ENCODE measurements at regions not wholly inside any gene's neighbourhood (a gene's known extent, or its start where the extent isn't known, plus 50 kb on each side); places are given as distances from the start of the nearest gene placed in this dataset.

DNA sequence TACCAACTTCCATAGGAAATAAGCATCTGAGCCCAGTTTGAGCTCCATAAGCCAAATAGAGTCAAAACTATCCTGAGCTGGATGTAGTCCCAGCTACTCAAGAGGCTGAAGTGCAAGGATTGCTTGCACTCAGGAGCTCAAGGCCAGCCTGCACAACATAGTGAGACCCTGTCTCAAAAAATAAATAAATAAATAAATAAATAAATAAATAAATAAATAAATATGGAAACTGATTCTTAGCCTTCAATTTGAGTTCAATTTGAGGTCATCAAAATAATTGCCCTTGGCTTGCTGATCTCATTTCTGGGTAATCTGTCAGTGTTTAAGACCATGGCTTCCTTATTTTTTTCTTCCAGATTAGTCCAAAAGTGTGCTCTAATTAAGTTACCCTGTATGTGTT, 184.9 kb upstream of the CDH20 start:
- TF ChIP-seq, protein P1, sequence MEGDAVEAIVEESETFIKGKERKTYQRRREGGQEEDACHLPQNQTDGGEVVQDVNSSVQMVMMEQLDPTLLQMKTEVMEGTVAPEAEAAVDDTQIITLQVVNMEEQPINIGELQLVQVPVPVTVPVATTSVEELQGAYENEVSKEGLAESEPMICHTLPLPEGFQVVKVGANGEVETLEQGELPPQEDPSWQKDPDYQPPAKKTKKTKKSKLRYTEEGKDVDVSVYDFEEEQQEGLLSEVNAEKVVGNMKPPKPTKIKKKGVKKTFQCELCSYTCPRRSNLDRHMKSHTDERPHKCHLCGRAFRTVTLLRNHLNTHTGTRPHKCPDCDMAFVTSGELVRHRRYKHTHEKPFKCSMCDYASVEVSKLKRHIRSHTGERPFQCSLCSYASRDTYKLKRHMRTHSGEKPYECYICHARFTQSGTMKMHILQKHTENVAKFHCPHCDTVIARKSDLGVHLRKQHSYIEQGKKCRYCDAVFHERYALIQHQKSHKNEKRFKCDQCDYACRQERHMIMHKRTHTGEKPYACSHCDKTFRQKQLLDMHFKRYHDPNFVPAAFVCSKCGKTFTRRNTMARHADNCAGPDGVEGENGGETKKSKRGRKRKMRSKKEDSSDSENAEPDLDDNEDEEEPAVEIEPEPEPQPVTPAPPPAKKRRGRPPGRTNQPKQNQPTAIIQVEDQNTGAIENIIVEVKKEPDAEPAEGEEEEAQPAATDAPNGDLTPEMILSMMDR (IDR thresholded peaks at IDR 0.05; ENCODE audit: control extremely low read depth in 1 of 3, insufficient read depth in 1 of 3, low read depth in 1 of 3, low read length in 3 of 3), result no peak
- TF ChIP-seq, protein P2, sequence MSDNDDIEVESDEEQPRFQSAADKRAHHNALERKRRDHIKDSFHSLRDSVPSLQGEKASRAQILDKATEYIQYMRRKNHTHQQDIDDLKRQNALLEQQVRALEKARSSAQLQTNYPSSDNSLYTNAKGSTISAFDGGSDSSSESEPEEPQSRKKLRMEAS (IDR thresholded peaks at IDR 0.05), result no peak

Measured in H1 (cell line).